Endodermal cell (in vitro differentiated cells): ENCODE measurements at regions not wholly inside any gene's neighbourhood (a gene's known extent, or its start where the extent isn't known, plus 50 kb on each side); places are given as distances from the start of the nearest gene placed in this dataset.
A peak's percentile ranks its signal among the peaks of the same experiment; 100 is the strongest.

Experiments used
- DNase-seq: peaks from one replicate; pipeline ENCODE4 v3.0.0-alpha.2; 2017
- H3K27ac ChIP-seq: 2 replicates; pipeline ENCODE4 v1.5.1; 2013; ENCODE audit warnings: mild to moderate bottlenecking, low read depth, low read length, moderate library complexity
- H3K27me3 ChIP-seq: 2 replicates; pipeline ENCODE4 v1.6.1; 2013; ENCODE audit warnings: mild to moderate bottlenecking, low read length, moderate library complexity; ENCODE audit not compliant: insufficient read depth, control insufficient read depth, poor library complexity, severe bottlenecking
- H3K36me3 ChIP-seq: 2 replicates; pipeline ENCODE4 v1.7.0; 2013; ENCODE audit warnings: mild to moderate bottlenecking, low read length, moderate library complexity; ENCODE audit not compliant: control insufficient read depth, insufficient read depth
- H3K4me1 ChIP-seq: one replicate; pipeline ENCODE4 v1.7.0; 2013; ENCODE audit warnings: low read length; ENCODE audit not compliant: control insufficient read depth, insufficient read depth
- H3K4me3 ChIP-seq: 2 replicates; pipeline ENCODE4 v1.5.1; 2013; ENCODE audit warnings: mild to moderate bottlenecking, low read length, moderate library complexity
- H3K9ac ChIP-seq: 2 replicates; pipeline ENCODE4 v1.6.1; 2013; ENCODE audit warnings: mild to moderate bottlenecking, low read length, moderate library complexity; ENCODE audit not compliant: poor library complexity, severe bottlenecking; ENCODE audit errors: extremely low read depth
- H3K9me3 ChIP-seq: 2 replicates; pipeline ENCODE4 v1.6.1; 2013; ENCODE audit warnings: mild to moderate bottlenecking, low read length, moderate library complexity; ENCODE audit not compliant: control insufficient read depth
- H3K27ac Mint-ChIP-seq: 2 replicates; pipeline ENCODE4 v1.8.0; 2020; ENCODE audit warnings: mixed read lengths
- H3K27me3 Mint-ChIP-seq: 2 replicates; pipeline ENCODE4 v1.8.0; 2021; ENCODE audit warnings: mild to moderate bottlenecking, mixed read lengths; ENCODE audit not compliant: insufficient read depth
- H3K36me3 Mint-ChIP-seq: 2 replicates; pipeline ENCODE4 v1.8.0; 2020; ENCODE audit warnings: low read depth, mixed read lengths
- H3K4me1 Mint-ChIP-seq: 2 replicates; pipeline ENCODE4 v1.8.0; 2020; ENCODE audit warnings: mixed read lengths
- H3K4me3 Mint-ChIP-seq: 2 replicates; pipeline ENCODE4 v1.8.0; 2020; ENCODE audit warnings: mild to moderate bottlenecking, moderate library complexity, mixed read lengths
- H3K9me3 Mint-ChIP-seq: 2 replicates; pipeline ENCODE4 v1.8.0; 2020; ENCODE audit warnings: mild to moderate bottlenecking, mixed read lengths
- WGBS, 2 experiments: methylation state at CpG; one replicate each; pipeline versions ENCODE4 v1.1.5 to v1.1.7; 2013; ENCODE audit warnings: missing lambda C conversion rate in 2 of 2, mixed read lengths in 1 of 2; ENCODE audit not compliant: insufficient coverage in 1 of 2, insufficient read length in 1 of 2; 5-methylcytosine and 5-hydroxymethylcytosine counted together
- TF ChIP-seq, protein P1 (sequence below): fragments of 200-600 bp; sonication (generic); conservative IDR thresholded peaks from 2 replicates; pipeline ENCODE4 v1.5.0; 2021; ENCODE audit warnings: antibody characterized with exemption, mild to moderate bottlenecking

GRCh38 chr3:150248116-150248887 lies 159.8 kb upstream of the TSC22D2 start:
- no peak overlapping the region for H3K4me3 Mint-ChIP-seq
- Histone ChIP-seq H3K9me3 (no peaks in the 10 kb centered on the region), H3K4me1 (peaks cover 4% of the 10 kb centered on the region), H3K9ac (no peak overlapping the region), H3K4me3 (no peak overlapping the region), H3K36me3 (no peaks in the 10 kb centered on the region), H3K27me3 (no peaks in the 10 kb centered on the region), H3K27ac (peak overlapping the region; percentile 25)
- WGBS, 2 experiments: 43 to 71% methylated on average over 2 to 5 of the region's 5 CpGs
- H3K36me3 Mint-ChIP-seq: no peaks in the 10 kb centered on the region
- peaks cover 4% of the 10 kb centered on the region for H3K27me3 Mint-ChIP-seq
- peaks cover 17% of the 10 kb centered on the region for H3K4me1 Mint-ChIP-seq
- H3K27ac Mint-ChIP-seq: no peak overlapping the region
- DNase-seq: no peak
- no peaks in the 10 kb centered on the region for H3K9me3 Mint-ChIP-seq
- TF ChIP-seq, protein P1, sequence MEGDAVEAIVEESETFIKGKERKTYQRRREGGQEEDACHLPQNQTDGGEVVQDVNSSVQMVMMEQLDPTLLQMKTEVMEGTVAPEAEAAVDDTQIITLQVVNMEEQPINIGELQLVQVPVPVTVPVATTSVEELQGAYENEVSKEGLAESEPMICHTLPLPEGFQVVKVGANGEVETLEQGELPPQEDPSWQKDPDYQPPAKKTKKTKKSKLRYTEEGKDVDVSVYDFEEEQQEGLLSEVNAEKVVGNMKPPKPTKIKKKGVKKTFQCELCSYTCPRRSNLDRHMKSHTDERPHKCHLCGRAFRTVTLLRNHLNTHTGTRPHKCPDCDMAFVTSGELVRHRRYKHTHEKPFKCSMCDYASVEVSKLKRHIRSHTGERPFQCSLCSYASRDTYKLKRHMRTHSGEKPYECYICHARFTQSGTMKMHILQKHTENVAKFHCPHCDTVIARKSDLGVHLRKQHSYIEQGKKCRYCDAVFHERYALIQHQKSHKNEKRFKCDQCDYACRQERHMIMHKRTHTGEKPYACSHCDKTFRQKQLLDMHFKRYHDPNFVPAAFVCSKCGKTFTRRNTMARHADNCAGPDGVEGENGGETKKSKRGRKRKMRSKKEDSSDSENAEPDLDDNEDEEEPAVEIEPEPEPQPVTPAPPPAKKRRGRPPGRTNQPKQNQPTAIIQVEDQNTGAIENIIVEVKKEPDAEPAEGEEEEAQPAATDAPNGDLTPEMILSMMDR: no peak

GRCh38 chr3:150247441-150247840 lies 160.7 kb upstream of the TSC22D2 start:
- H3K27ac Mint-ChIP-seq: no peak overlapping the region
- Histone ChIP-seq H3K36me3 (no peaks in the 10 kb centered on the region), H3K4me1 (peaks cover 7% of the 10 kb centered on the region), H3K27me3 (no peaks in the 10 kb centered on the region), H3K27ac (no peak overlapping the region), H3K9ac (no peak overlapping the region), H3K9me3 (no peaks in the 10 kb centered on the region), H3K4me3 (no peak overlapping the region)
- TF ChIP-seq, protein P1: no peak
- peaks cover 22% of the 10 kb centered on the region for H3K4me1 Mint-ChIP-seq
- no peak for DNase-seq
- no peaks in the 10 kb centered on the region for H3K9me3 Mint-ChIP-seq
- peaks cover 4% of the 10 kb centered on the region for H3K27me3 Mint-ChIP-seq
- WGBS, 2 experiments: 94 to 95% methylated on average over 5 to 6 of the region's 6 CpGs
- H3K36me3 Mint-ChIP-seq: no peaks in the 10 kb centered on the region
- H3K4me3 Mint-ChIP-seq: no peak overlapping the region

GRCh38 chr3:150243466-150243865 lies 164.6 kb upstream of the TSC22D2 start:
- Histone ChIP-seq H3K9ac (no peak overlapping the region), H3K36me3 (no peaks in the 10 kb centered on the region), H3K9me3 (no peaks in the 10 kb centered on the region), H3K4me3 (no peak overlapping the region), H3K27me3 (no peaks in the 10 kb centered on the region), H3K4me1 (peaks cover 14% of the 10 kb centered on the region), H3K27ac (no peak overlapping the region)
- H3K4me3 Mint-ChIP-seq: no peak overlapping the region
- no peak for DNase-seq
- no peaks in the 10 kb centered on the region for H3K36me3 Mint-ChIP-seq
- peaks cover 28% of the 10 kb centered on the region for H3K4me1 Mint-ChIP-seq
- H3K9me3 Mint-ChIP-seq: no peaks in the 10 kb centered on the region
- TF ChIP-seq, protein P1: no peak
- 96% methylated on average over 3 of the region's 3 CpGs for WGBS, 2 experiments
- no peak overlapping the region for H3K27ac Mint-ChIP-seq
- no peaks in the 10 kb centered on the region for H3K27me3 Mint-ChIP-seq
